DND-41 (cell line): ENCODE measurements at regions not wholly inside any gene's neighbourhood (a gene's known extent, or its start where the extent isn't known, plus 50 kb on each side); places are given as distances from the start of the nearest gene placed in this dataset.

ENCODE experiments used
- CTCF ChIP-seq: IDR thresholded peaks from 2 replicates; pipeline ENCODE4 v1.5.1; 2012; ENCODE audit warnings: borderline replicate concordance, low read length, moderate library complexity, mild to moderate bottlenecking; ENCODE audit not compliant: poor library complexity, severe bottlenecking; ENCODE audit errors: extremely low read depth
- EZH2 ChIP-seq: IDR thresholded peaks from 3 replicates; pipeline ENCODE4 v1.6.1; 2012; ENCODE audit warnings: borderline replicate concordance, low read depth, mild to moderate bottlenecking, moderate library complexity, low read length, inconsistent platforms; ENCODE audit not compliant: severe bottlenecking

GRCh38 chr17:73980517-73980916 lies 223.0 kb upstream of the RPL38 start:
- no peak for TF ChIP-seq CTCF
- no peak for TF ChIP-seq EZH2
